Hepatocyte (in vitro differentiated cells): ENCODE measurements at regions not wholly inside any gene's neighbourhood (a gene's known extent, or its start where the extent isn't known, plus 50 kb on each side); places are given as distances from the start of the nearest gene placed in this dataset.
A peak's percentile ranks its signal among the peaks of the same experiment; 100 is the strongest.

Source experiments
- DNase-seq: peaks from one replicate; pipeline ENCODE4 v3.0.0-alpha.2; 2016; ENCODE audit warnings: low spot score
- H2AFZ ChIP-seq: fragments of 200-600 bp; sonication (generic); 2 replicates; pipeline ENCODE4 v1.6.0; 2016; ENCODE audit warnings: antibody characterized with exemption, mild to moderate bottlenecking
- H3K27ac ChIP-seq: fragments of 200-600 bp; sonication (generic); 2 replicates; pipeline ENCODE4 v1.5.1; 2016; ENCODE audit warnings: mild to moderate bottlenecking
- H3K27me3 ChIP-seq: fragments of 200-600 bp; sonication (generic); 2 replicates; pipeline ENCODE4 v1.6.1; 2016
- H3K36me3 ChIP-seq: fragments of 200-600 bp; sonication (generic); replicated peaks from 2 replicates; pipeline ENCODE4 v1.5.1; 2016; ENCODE audit warnings: low read depth; ENCODE audit not compliant: insufficient read depth
- H3K4me1 ChIP-seq: fragments of 200-600 bp; sonication (generic); 2 replicates; pipeline ENCODE4 v1.5.1; 2016; ENCODE audit warnings: mild to moderate bottlenecking, moderate library complexity; ENCODE audit not compliant: insufficient read depth
- H3K4me2 ChIP-seq: fragments of 200-600 bp; sonication (generic); 2 replicates; pipeline ENCODE4 v1.6.0; 2016
- H3K4me3 ChIP-seq: fragments of 200-600 bp; sonication (generic); 2 replicates; pipeline ENCODE4 v1.5.1; 2016; ENCODE audit warnings: mild to moderate bottlenecking
- H3K79me2 ChIP-seq: fragments of 200-600 bp; sonication (generic); 2 replicates; pipeline ENCODE4 v1.6.0; 2017; ENCODE audit warnings: mild to moderate bottlenecking
- H3K9me2 ChIP-seq: fragments of 200-600 bp; sonication (generic); replicated peaks from 2 replicates; pipeline ENCODE4 v1.6.0; 2017; ENCODE audit warnings: mild to moderate bottlenecking; ENCODE audit not compliant: insufficient read depth
- H3K9me3 ChIP-seq: fragments of 200-600 bp; sonication (generic); 2 replicates; pipeline ENCODE4 v1.5.1; 2016; ENCODE audit warnings: low read depth, mild to moderate bottlenecking
- H4K20me1 ChIP-seq: fragments of 200-600 bp; sonication (generic); 2 replicates; pipeline ENCODE4 v1.6.0; 2016; ENCODE audit warnings: mild to moderate bottlenecking; ENCODE audit not compliant: insufficient read depth, poor library complexity, severe bottlenecking
- CTCF ChIP-seq: fragments of 200-600 bp; sonication (generic); IDR thresholded peaks from 2 replicates; pipeline ENCODE4 v1.5.1; 2016; ENCODE audit warnings: antibody characterized with exemption, mild to moderate bottlenecking; ENCODE audit not compliant: poor library complexity
- EZH2 ChIP-seq: fragments of 200-600 bp; sonication (generic); IDR thresholded peaks from 2 replicates; pipeline ENCODE4 v1.6.1; 2016; ENCODE audit warnings: antibody characterized with exemption, mild to moderate bottlenecking, borderline replicate concordance
- EZH2phosphoT487 ChIP-seq: fragments of 200-600 bp; sonication (generic); IDR thresholded peaks from one replicate; pipeline ENCODE4 v1.6.1; 2018; ENCODE audit warnings: antibody characterized with exemption, mild to moderate bottlenecking, low read depth, moderate library complexity; ENCODE audit not compliant: unreplicated experiment, severe bottlenecking
- WGBS: methylation state at CpG from one replicate; pipeline ENCODE4 v1.1.6; 2016; ENCODE audit warnings: low lambda C conversion rate; ENCODE audit errors: missing lambda C conversion rate; 5-methylcytosine and 5-hydroxymethylcytosine counted together

GRCh38 chr5:38670066-38670465 lies 113.6 kb upstream of the LIFR start:
- Histone ChIP-seq H3K9me2 (no peaks in the 10 kb centered on the region), H3K4me3 (no peak overlapping the region), H3K79me2 (no peaks in the 10 kb centered on the region), H3K4me2 (no peak overlapping the region), H3K9me3 (no peaks in the 10 kb centered on the region), H3K36me3 (no peaks in the 10 kb centered on the region), H3K27me3 (no peaks in the 10 kb centered on the region), H4K20me1 (no peaks in the 10 kb centered on the region), H3K4me1 (peaks cover 14% of the 10 kb centered on the region), H2AFZ (no peak overlapping the region), H3K27ac (peak overlapping the region; percentile 50)
- DNase-seq: no peak
- TF ChIP-seq EZH2phosphoT487 (no peak), CTCF (no peak), EZH2 (no peak)
- WGBS: 44% methylated on average over 2 of the region's 2 CpGs

GRCh38 chr5:38670878-38671277 lies 114.4 kb upstream of the LIFR start:
- 76% methylated on average over 1 of the region's 1 CpG for WGBS
- H3K79me2 ChIP-seq: no peaks in the 10 kb centered on the region
- H3K27me3 ChIP-seq: no peaks in the 10 kb centered on the region
- peak overlapping the region; percentile 83 for H3K27ac ChIP-seq
- no peaks in the 10 kb centered on the region for H3K9me2 ChIP-seq
- no peak overlapping the region for H3K4me3 ChIP-seq
- no peaks in the 10 kb centered on the region for H4K20me1 ChIP-seq
- no peaks in the 10 kb centered on the region for H3K9me3 ChIP-seq
- H3K4me1 ChIP-seq: peaks cover 14% of the 10 kb centered on the region
- H3K4me2 ChIP-seq: no peak overlapping the region
- no peaks in the 10 kb centered on the region for H3K36me3 ChIP-seq
- H2AFZ ChIP-seq: no peak overlapping the region
- DNase-seq: no peak
- TF ChIP-seq CTCF: no peak
- TF ChIP-seq EZH2phosphoT487: no peak
- no peak for TF ChIP-seq EZH2

GRCh38 chr5:38672059-38672788 lies 115.8 kb upstream of the LIFR start:
- whole genome bisulfite sequencing: 44% methylated on average over 5 of the region's 5 CpGs
- Histone ChIP-seq H3K4me3 (no peak overlapping the region), H3K4me1 (peaks cover 14% of the 10 kb centered on the region), H4K20me1 (no peaks in the 10 kb centered on the region), H3K9me3 (no peaks in the 10 kb centered on the region), H3K4me2 (peak overlapping the region; percentile 26), H3K27ac (peak overlapping the region; percentile 83), H3K9me2 (no peaks in the 10 kb centered on the region), H3K79me2 (no peaks in the 10 kb centered on the region), H3K36me3 (no peaks in the 10 kb centered on the region), H2AFZ (no peak overlapping the region), H3K27me3 (no peaks in the 10 kb centered on the region)
- TF ChIP-seq EZH2: no peak
- no peak for TF ChIP-seq CTCF
- no peak for TF ChIP-seq EZH2phosphoT487
- DNase-seq: peak; percentile 77
